Natural killer cell (primary cell): ENCODE measurements at regions not wholly inside any gene's neighbourhood (a gene's known extent, or its start where the extent isn't known, plus 50 kb on each side); places are given as distances from the start of the nearest gene placed in this dataset.

Source experiments
- ATAC-seq, 3 donors: fragments of 150-1000 bp in 2 of 3; fragments of 200-7000 bp in 1 of 3; cut with Tn5 transposase; 1 replicate in 1 of 3; 2 replicates in 2 of 3; pipeline ENCODE4 v1.10.0; 2021; ENCODE audit warnings: mild to moderate bottlenecking in 2 of 3, moderate library complexity in 2 of 3
- DNase-seq, 2 donors: peaks; one replicate each; pipeline versions ENCODE4 v3.0.0 to v3.0.0-alpha.2; 2013 to 2021; ENCODE audit warnings: mixed read lengths in 1 of 2
- H3K27ac ChIP-seq: one replicate; pipeline ENCODE4 v1.5.1; 2013; ENCODE audit warnings: mild to moderate bottlenecking, low read length
- H3K27me3 ChIP-seq: one replicate; pipeline ENCODE4 v1.6.1; 2013; ENCODE audit warnings: low read length; ENCODE audit not compliant: control insufficient read depth, insufficient read depth
- H3K36me3 ChIP-seq: one replicate; pipeline ENCODE4 v1.6.1; 2013; ENCODE audit warnings: low read length; ENCODE audit not compliant: control insufficient read depth, insufficient read depth
- H3K4me1 ChIP-seq: one replicate; pipeline ENCODE4 v1.6.1; 2013; ENCODE audit warnings: low read length; ENCODE audit not compliant: control insufficient read depth, insufficient read depth
- H3K4me3 ChIP-seq: one replicate; pipeline ENCODE4 v1.5.1; 2013; ENCODE audit warnings: low read length
- H3K9me3 ChIP-seq: one replicate; pipeline ENCODE4 v1.6.1; 2013; ENCODE audit warnings: low read length; ENCODE audit not compliant: control insufficient read depth, insufficient read depth
- H3K27ac Mint-ChIP-seq, 2 donors: one replicate each; pipeline ENCODE4 v1.8.0; 2022; ENCODE audit warnings: mild to moderate bottlenecking in 2 of 2, mixed read lengths in 2 of 2, moderate library complexity in 1 of 2
- H3K27me3 Mint-ChIP-seq, 2 donors: one replicate each; pipeline ENCODE4 v1.8.0; 2022; ENCODE audit warnings: low read depth in 2 of 2, mixed read lengths in 2 of 2
- H3K36me3 Mint-ChIP-seq: one replicate; pipeline ENCODE4 v1.8.0; 2022; ENCODE audit warnings: mixed read lengths
- H3K4me1 Mint-ChIP-seq, 2 donors: one replicate each; pipeline ENCODE4 v1.8.0; 2022; ENCODE audit warnings: mixed read lengths in 2 of 2
- H3K4me3 Mint-ChIP-seq: one replicate; pipeline ENCODE4 v1.8.0; 2022; ENCODE audit warnings: mild to moderate bottlenecking, moderate library complexity, mixed read lengths
- H3K9me3 Mint-ChIP-seq, 2 donors: one replicate each; pipeline ENCODE4 v1.8.0; 2022; ENCODE audit warnings: mixed read lengths in 2 of 2
- WGBS: methylation state at CpG from one replicate; pipeline ENCODE4 v1.1.7; 2013; ENCODE audit warnings: missing lambda C conversion rate; ENCODE audit not compliant: insufficient coverage; 5-methylcytosine and 5-hydroxymethylcytosine counted together
- intact Hi-C: fragments of 100-400 bp; cut with micrococcal nuclease; formaldehyde crosslinking; loops from one replicate; pipeline ENCODE4 v1.14.2; 2022
- TF ChIP-seq, protein P1 (sequence below): fragments of 200-600 bp; IDR thresholded peaks from one replicate; pipeline ENCODE4 v1.8.0; 2022; ENCODE audit warnings: antibody characterized with exemption

DNA sequence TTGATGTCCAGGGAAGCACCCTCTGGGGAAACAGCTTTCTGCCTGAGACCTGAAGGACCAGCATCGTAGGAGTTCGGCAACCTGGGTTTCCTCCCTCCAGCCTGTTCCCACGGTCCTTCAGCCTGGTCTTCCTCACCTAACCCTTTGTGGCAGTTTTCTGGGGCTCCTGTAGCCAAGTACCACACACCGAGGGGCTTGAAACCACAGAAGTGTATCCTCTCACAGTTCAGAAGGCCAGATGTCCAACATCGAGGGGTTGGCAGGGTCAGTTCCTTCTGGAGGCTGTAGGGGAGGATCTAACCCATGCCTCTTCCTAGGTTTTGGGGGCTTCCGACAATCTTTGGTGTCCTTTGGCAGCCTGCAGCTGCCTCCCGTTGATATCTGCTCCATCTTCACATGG, 381.0 kb upstream of the TNRC6C start:
- no peaks in the 10 kb centered on the region for H3K36me3 Mint-ChIP-seq

DNA sequence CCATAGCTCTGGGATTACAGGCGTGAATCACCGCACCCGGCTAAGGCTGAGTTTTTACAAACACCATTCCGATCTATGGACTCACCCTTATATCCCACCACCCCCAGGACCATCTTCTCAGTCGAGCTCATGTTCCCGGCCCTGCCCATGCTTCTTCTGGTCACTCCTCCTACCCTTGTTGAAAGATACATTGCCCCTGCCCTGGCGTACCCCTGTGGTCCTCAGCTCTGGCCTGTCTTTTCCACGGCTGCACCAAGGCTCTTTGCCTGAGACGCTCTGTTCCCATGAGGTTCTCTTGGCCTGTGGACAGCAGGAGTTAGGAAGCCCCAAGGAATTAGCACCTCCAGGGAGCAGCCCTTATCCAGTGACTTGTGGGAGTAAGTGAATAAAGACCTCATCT, 379.4 kb upstream of the TNRC6C start:
- no peak overlapping the region for H3K4me3 Mint-ChIP-seq
- H3K27ac ChIP-seq = no peak overlapping the region
- H3K4me1 ChIP-seq = peaks cover 4% of the 10 kb centered on the region
- intact Hi-C loops = no loop called here
- no peaks in the 10 kb centered on the region for H3K36me3 Mint-ChIP-seq
- H3K27me3 ChIP-seq = no peaks in the 10 kb centered on the region
- no peak for ATAC-seq
- H3K4me1 Mint-ChIP-seq = no peaks in the 10 kb centered on the region
- no peak overlapping the region for H3K27ac Mint-ChIP-seq
- H3K9me3 Mint-ChIP-seq = no peaks in the 10 kb centered on the region
- H3K9me3 ChIP-seq = peaks cover 6% of the 10 kb centered on the region
- WGBS = 95% methylated on average over 9 of the region's 9 CpGs
- DNase-seq = no peak
- TF ChIP-seq, protein P1, sequence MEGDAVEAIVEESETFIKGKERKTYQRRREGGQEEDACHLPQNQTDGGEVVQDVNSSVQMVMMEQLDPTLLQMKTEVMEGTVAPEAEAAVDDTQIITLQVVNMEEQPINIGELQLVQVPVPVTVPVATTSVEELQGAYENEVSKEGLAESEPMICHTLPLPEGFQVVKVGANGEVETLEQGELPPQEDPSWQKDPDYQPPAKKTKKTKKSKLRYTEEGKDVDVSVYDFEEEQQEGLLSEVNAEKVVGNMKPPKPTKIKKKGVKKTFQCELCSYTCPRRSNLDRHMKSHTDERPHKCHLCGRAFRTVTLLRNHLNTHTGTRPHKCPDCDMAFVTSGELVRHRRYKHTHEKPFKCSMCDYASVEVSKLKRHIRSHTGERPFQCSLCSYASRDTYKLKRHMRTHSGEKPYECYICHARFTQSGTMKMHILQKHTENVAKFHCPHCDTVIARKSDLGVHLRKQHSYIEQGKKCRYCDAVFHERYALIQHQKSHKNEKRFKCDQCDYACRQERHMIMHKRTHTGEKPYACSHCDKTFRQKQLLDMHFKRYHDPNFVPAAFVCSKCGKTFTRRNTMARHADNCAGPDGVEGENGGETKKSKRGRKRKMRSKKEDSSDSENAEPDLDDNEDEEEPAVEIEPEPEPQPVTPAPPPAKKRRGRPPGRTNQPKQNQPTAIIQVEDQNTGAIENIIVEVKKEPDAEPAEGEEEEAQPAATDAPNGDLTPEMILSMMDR = no peak
- H3K4me3 ChIP-seq = no peak overlapping the region
- H3K27me3 Mint-ChIP-seq = peaks cover 8 to 16% of the 10 kb centered on the region in 2 donors
- H3K36me3 ChIP-seq = no peaks in the 10 kb centered on the region

More for the DNA sequence above, 381.0 kb upstream of the TNRC6C start:
- no peaks in the 10 kb centered on the region for H3K27me3 ChIP-seq
- intact Hi-C loops = no loop called here
- Mint-ChIP-seq H3K9me3 (no peaks in the 10 kb centered on the region), H3K27me3 (peaks cover 13 to 23% of the 10 kb centered on the region in 2 donors), H3K4me1 (no peaks in the 10 kb centered on the region), H3K4me3 (no peak overlapping the region), H3K27ac (no peak overlapping the region)
- H3K4me1 ChIP-seq = peaks cover 4% of the 10 kb centered on the region
- H3K9me3 ChIP-seq = peaks cover 6% of the 10 kb centered on the region
- DNase-seq (no peak), ATAC-seq (no peak)
- no peak overlapping the region for H3K27ac ChIP-seq
- TF ChIP-seq, protein P1 = no peak
- 92% methylated on average over 7 of the region's 7 CpGs for WGBS
- no peak overlapping the region for H3K4me3 ChIP-seq
- no peaks in the 10 kb centered on the region for H3K36me3 ChIP-seq

DNA sequence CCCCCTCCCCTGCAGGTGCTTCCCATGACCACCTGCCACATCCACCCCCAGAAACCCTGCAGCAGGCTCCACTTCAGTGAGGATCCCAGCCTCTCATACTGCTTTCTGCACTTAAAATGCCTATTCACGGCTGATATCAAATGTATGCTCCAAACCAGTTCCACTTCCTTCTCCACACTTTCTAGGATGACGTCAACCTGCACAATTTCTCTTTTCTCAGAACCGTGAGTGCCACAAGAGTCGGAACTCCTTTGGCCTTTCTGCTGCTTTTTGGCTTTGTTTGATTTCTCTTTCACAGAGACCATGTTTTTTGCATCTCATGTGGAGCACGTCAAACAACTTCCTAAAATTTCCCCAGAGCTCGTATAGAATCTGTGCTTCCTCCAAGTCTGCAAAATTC, 378.8 kb upstream of the TNRC6C start:
- Mint-ChIP-seq H3K9me3 (no peaks in the 10 kb centered on the region), H3K4me1 (no peaks in the 10 kb centered on the region), H3K27me3 (peaks cover 8 to 16% of the 10 kb centered on the region in 2 donors), H3K27ac (no peak overlapping the region), H3K36me3 (no peaks in the 10 kb centered on the region), H3K4me3 (no peak overlapping the region)
- intact Hi-C loops = no loop called here
- WGBS = 13% methylated on average over 6 of the region's 6 CpGs
- no peak overlapping the region for H3K27ac ChIP-seq
- no peaks in the 10 kb centered on the region for H3K27me3 ChIP-seq
- H3K4me3 ChIP-seq = no peak overlapping the region
- peaks cover 6% of the 10 kb centered on the region for H3K9me3 ChIP-seq
- no peaks in the 10 kb centered on the region for H3K36me3 ChIP-seq
- DNase-seq (peak in 1 of 2 donors; percentile 26), ATAC-seq (peak in 1 of 3 donors; percentile 17)
- TF ChIP-seq, protein P1 = no peak
- peaks cover 4% of the 10 kb centered on the region for H3K4me1 ChIP-seq

DNA sequence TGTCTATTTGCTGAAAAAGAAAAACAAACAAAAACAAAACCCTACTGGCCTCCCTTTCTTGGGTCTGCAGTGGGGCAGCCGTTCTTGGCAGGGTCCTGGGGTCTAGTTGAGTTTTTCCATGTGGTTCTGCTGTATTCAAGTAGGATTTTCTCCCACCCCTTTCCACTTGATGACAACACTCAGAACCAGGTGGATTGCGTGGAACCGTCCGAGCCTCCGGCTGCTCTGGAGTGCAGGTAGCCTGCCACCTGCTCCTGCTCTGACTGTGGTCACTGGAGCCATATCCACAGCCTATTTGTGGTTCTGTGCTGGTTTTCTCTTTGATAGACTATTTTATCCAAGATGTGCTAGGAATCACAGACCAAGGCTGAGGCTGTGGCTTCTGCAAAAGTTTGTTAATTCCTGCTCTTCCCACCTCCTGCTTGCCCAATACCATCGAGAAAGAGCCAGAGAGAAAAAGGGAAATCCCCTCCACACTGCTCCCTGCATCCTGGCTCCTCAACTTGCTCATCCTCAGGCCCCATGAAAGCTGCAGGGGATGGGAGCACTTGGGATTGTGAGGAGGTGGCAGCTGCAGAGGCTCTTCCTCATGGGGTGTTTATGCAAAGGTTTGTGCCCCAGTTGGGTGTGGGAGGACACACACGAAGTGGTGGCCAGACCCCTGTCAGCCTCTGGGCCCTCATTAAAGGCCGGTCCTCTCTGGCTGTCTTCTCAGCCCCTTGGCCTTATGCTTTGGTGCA, 377.8 kb upstream of the TNRC6C start:
- Histone ChIP-seq H3K27me3 (no peaks in the 10 kb centered on the region), H3K36me3 (no peaks in the 10 kb centered on the region), H3K4me1 (peaks cover 4% of the 10 kb centered on the region), H3K4me3 (no peak overlapping the region), H3K27ac (no peak overlapping the region), H3K9me3 (peaks cover 6% of the 10 kb centered on the region)
- TF ChIP-seq, protein P1 = no peak
- Mint-ChIP-seq H3K27me3 (peaks cover 8 to 16% of the 10 kb centered on the region in 2 donors), H3K9me3 (no peaks in the 10 kb centered on the region), H3K27ac (no peak overlapping the region), H3K4me3 (no peak overlapping the region), H3K36me3 (no peaks in the 10 kb centered on the region), H3K4me1 (no peaks in the 10 kb centered on the region)
- intact Hi-C loops = no loop called here
- DNase-seq = no peak
- ATAC-seq = no peak
- WGBS = 78% methylated on average over 7 of the region's 8 CpGs
